OCI-LY1 (cell line): ENCODE measurements at regions not wholly inside any gene's neighbourhood (a gene's known extent, or its start where the extent isn't known, plus 50 kb on each side); places are given as distances from the start of the nearest gene placed in this dataset.

Experiments used
- EZH2 ChIP-seq: fragments of 200-600 bp; sonication (generic), shearing (Covaris generic); IDR thresholded peaks from 2 replicates; pipeline ENCODE4 v1.8.0; 2017; ENCODE audit warnings: borderline replicate concordance, mixed run types, mild to moderate bottlenecking, antibody characterized with exemption, low read length, moderate library complexity, mixed read lengths
- TF ChIP-seq, protein P1 (sequence below): fragments of 200-600 bp; sonication (generic), shearing (Covaris generic); IDR thresholded peaks from 2 replicates; pipeline ENCODE4 v1.5.1; 2017; ENCODE audit warnings: mild to moderate bottlenecking, antibody characterized with exemption, low read length, moderate library complexity, mixed read lengths

GRCh38 chr6:147016440-147016839 lies 187.8 kb upstream of the STXBP5 start:
- TF ChIP-seq, protein P1, sequence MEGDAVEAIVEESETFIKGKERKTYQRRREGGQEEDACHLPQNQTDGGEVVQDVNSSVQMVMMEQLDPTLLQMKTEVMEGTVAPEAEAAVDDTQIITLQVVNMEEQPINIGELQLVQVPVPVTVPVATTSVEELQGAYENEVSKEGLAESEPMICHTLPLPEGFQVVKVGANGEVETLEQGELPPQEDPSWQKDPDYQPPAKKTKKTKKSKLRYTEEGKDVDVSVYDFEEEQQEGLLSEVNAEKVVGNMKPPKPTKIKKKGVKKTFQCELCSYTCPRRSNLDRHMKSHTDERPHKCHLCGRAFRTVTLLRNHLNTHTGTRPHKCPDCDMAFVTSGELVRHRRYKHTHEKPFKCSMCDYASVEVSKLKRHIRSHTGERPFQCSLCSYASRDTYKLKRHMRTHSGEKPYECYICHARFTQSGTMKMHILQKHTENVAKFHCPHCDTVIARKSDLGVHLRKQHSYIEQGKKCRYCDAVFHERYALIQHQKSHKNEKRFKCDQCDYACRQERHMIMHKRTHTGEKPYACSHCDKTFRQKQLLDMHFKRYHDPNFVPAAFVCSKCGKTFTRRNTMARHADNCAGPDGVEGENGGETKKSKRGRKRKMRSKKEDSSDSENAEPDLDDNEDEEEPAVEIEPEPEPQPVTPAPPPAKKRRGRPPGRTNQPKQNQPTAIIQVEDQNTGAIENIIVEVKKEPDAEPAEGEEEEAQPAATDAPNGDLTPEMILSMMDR = no peak
- no peak for TF ChIP-seq EZH2
